ENCODE measurements at regions not wholly inside any gene's neighbourhood (a gene's known extent, or its start where the extent isn't known, plus 50 kb on each side); places are given as distances from the start of the nearest gene placed in this dataset.
"Not testable (repeated sequence)": the region's sequence is repeated elsewhere in the genome, so short reads cannot be mapped to it uniquely, and the experiment has no call there.

- not testable (repeated sequence) for H3K4me2 ChIP-seq (ENCODE audit: low read depth, low read length, poor library complexity, severe bottlenecking); H3K36me3 ChIP-seq (ENCODE audit: insufficient read depth, low read length); H3K27me3 ChIP-seq (ENCODE audit: low read length); H3K4me3 ChIP-seq (ENCODE audit: low read length); H4K20me1 ChIP-seq (ENCODE audit: insufficient read depth, low read depth, low read length); H2AFZ ChIP-seq (ENCODE audit: low read length); H3K4me1 ChIP-seq (ENCODE audit: low read length); H3K27ac ChIP-seq (ENCODE audit: low read length); H3K9me3 ChIP-seq (ENCODE audit: low read length); H3K79me2 ChIP-seq (ENCODE audit: low read length); H3K9ac ChIP-seq (ENCODE audit: low read length); DNase-seq; H3K9me2 ChIP-seq (replicated peaks; ENCODE audit: insufficient read depth, low read length)
Measured at GRCh38 chrX:13155550-13155949, 111.1 kb upstream of the FAM9C start.

GRCh38 chrX:13153796-13154195, 109.4 kb upstream of the FAM9C start:
- H3K27me3 ChIP-seq (ENCODE audit: low read length): no peaks in the 10 kb centered on the region
- H3K4me2 ChIP-seq (ENCODE audit: low read depth, low read length, poor library complexity, severe bottlenecking): no peak overlapping the region
- H3K4me1 ChIP-seq (ENCODE audit: low read length): no peaks in the 10 kb centered on the region
- no peak overlapping the region for H3K9ac ChIP-seq (ENCODE audit: low read length)
- no peak overlapping the region for H3K4me3 ChIP-seq (ENCODE audit: low read length)
- no peaks in the 10 kb centered on the region for H3K79me2 ChIP-seq (ENCODE audit: low read length)
- no peaks in the 10 kb centered on the region for H4K20me1 ChIP-seq (ENCODE audit: insufficient read depth, low read depth, low read length)
- H3K9me2 ChIP-seq (replicated peaks; ENCODE audit: insufficient read depth, low read length): no peaks in the 10 kb centered on the region
- no peak overlapping the region for H3K27ac ChIP-seq (ENCODE audit: low read length)
- no peak for DNase-seq
- H2AFZ ChIP-seq (ENCODE audit: low read length): no peak overlapping the region
- H3K9me3 ChIP-seq (ENCODE audit: low read length): no peaks in the 10 kb centered on the region
- no peaks in the 10 kb centered on the region for H3K36me3 ChIP-seq (ENCODE audit: insufficient read depth, low read length)

GRCh38 chrX:13152518-13153185, 108.2 kb upstream of the FAM9C start:
- no peaks in the 10 kb centered on the region for H4K20me1 ChIP-seq (ENCODE audit: insufficient read depth, low read depth, low read length)
- H3K4me3 ChIP-seq (ENCODE audit: low read length): no peak overlapping the region
- no peak overlapping the region for H3K27ac ChIP-seq (ENCODE audit: low read length)
- H3K36me3 ChIP-seq (ENCODE audit: insufficient read depth, low read length): no peaks in the 10 kb centered on the region
- H3K4me2 ChIP-seq (ENCODE audit: low read depth, low read length, poor library complexity, severe bottlenecking): no peak overlapping the region
- H3K27me3 ChIP-seq (ENCODE audit: low read length): no peaks in the 10 kb centered on the region
- H3K4me1 ChIP-seq (ENCODE audit: low read length): no peaks in the 10 kb centered on the region
- H3K79me2 ChIP-seq (ENCODE audit: low read length): no peaks in the 10 kb centered on the region
- no peak overlapping the region for H3K9ac ChIP-seq (ENCODE audit: low read length)
- H3K9me3 ChIP-seq (ENCODE audit: low read length): no peaks in the 10 kb centered on the region
- H2AFZ ChIP-seq (ENCODE audit: low read length): no peak overlapping the region
- no peak for DNase-seq
- no peaks in the 10 kb centered on the region for H3K9me2 ChIP-seq (replicated peaks; ENCODE audit: insufficient read depth, low read length)

GRCh38 chrX:13151828-13152517, 107.6 kb upstream of the FAM9C start:
- Histone ChIP-seq H3K4me3 (ENCODE audit: low read length) (no peak overlapping the region), H3K4me2 (ENCODE audit: low read depth, low read length, poor library complexity, severe bottlenecking) (no peak overlapping the region), H4K20me1 (ENCODE audit: insufficient read depth, low read depth, low read length) (no peaks in the 10 kb centered on the region), H3K27me3 (ENCODE audit: low read length) (no peaks in the 10 kb centered on the region), H3K4me1 (ENCODE audit: low read length) (no peaks in the 10 kb centered on the region), H3K9ac (ENCODE audit: low read length) (no peak overlapping the region), H2AFZ (ENCODE audit: low read length) (no peak overlapping the region), H3K27ac (ENCODE audit: low read length) (no peak overlapping the region), H3K9me3 (ENCODE audit: low read length) (no peaks in the 10 kb centered on the region), H3K79me2 (ENCODE audit: low read length) (no peaks in the 10 kb centered on the region), H3K9me2 (replicated peaks; ENCODE audit: insufficient read depth, low read length) (no peaks in the 10 kb centered on the region), H3K36me3 (ENCODE audit: insufficient read depth, low read length) (no peaks in the 10 kb centered on the region)
- no peak for DNase-seq

DNA sequence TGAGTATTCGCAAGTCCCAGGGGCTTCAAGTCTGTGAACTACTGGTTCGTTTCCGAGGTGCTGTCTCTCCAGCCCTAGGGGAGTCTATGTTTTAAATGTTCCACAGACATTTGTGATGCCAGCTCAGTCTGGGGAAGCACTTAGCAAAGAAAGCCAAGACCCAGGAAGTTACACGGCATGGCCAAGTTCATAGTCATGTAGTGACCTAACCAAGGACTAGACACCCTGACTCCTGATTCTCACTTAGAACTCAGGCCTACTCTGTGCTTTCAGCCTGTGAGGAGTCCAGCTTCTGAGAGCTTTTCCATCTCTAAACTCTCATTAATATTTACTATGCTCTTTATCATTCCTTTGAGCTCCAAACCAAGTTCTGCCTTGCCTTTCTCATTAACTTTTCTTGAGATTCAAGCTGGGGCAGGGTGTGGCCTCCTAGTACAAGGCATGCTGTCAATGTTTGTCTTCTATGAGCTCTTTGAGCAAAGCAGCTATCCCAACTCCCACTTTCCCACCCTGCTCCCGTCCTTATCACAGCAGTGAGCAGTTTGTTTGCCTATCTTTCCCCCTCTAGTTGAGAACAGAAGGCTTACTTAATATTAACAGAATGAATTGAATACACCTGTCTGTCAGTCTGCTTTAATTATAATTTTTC, 105.4 kb upstream of the FAM9C start:
- no peak for DNase-seq
- H3K9ac ChIP-seq (ENCODE audit: low read length): no peak overlapping the region
- no peaks in the 10 kb centered on the region for H3K9me3 ChIP-seq (ENCODE audit: low read length)
- H2AFZ ChIP-seq (ENCODE audit: low read length): no peak overlapping the region
- no peaks in the 10 kb centered on the region for H3K27me3 ChIP-seq (ENCODE audit: low read length)
- H3K79me2 ChIP-seq (ENCODE audit: low read length): no peaks in the 10 kb centered on the region
- H3K4me2 ChIP-seq (ENCODE audit: low read depth, low read length, poor library complexity, severe bottlenecking): no peak overlapping the region
- H3K27ac ChIP-seq (ENCODE audit: low read length): no peak overlapping the region
- H3K36me3 ChIP-seq (ENCODE audit: insufficient read depth, low read length): no peaks in the 10 kb centered on the region
- no peaks in the 10 kb centered on the region for H3K4me1 ChIP-seq (ENCODE audit: low read length)
- H3K4me3 ChIP-seq (ENCODE audit: low read length): no peak overlapping the region
- no peaks in the 10 kb centered on the region for H3K9me2 ChIP-seq (replicated peaks; ENCODE audit: insufficient read depth, low read length)
- no peaks in the 10 kb centered on the region for H4K20me1 ChIP-seq (ENCODE audit: insufficient read depth, low read depth, low read length)

DNA sequence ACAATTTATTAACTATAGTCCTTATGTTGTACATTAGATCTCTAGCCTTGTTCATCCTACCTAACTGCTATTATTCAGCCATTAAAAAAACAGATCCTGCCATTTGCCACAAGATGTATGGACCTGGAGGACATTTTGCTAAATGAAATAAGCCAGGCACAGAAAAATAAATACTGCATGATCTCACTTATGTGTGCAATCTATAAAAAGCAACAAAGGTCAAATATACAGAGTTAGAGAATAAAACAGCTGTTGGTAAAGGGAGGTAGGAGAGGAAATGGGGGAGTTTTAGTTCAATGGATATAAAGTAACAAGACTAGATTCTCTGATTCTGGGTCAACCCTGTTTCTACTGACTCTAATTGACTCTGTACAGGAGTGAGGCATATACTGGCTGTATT, 103.3 kb upstream of the FAM9C start:
- H3K4me1 ChIP-seq (ENCODE audit: low read length): no peaks in the 10 kb centered on the region
- H3K27me3 ChIP-seq (ENCODE audit: low read length): no peaks in the 10 kb centered on the region
- H3K9me3 ChIP-seq (ENCODE audit: low read length): no peaks in the 10 kb centered on the region
- H3K4me2 ChIP-seq (ENCODE audit: low read depth, low read length, poor library complexity, severe bottlenecking): no peak overlapping the region
- no peak overlapping the region for H3K9ac ChIP-seq (ENCODE audit: low read length)
- H3K9me2 ChIP-seq (replicated peaks; ENCODE audit: insufficient read depth, low read length): no peaks in the 10 kb centered on the region
- no peak overlapping the region for H3K4me3 ChIP-seq (ENCODE audit: low read length)
- no peak overlapping the region for H3K27ac ChIP-seq (ENCODE audit: low read length)
- no peak overlapping the region for H2AFZ ChIP-seq (ENCODE audit: low read length)
- no peak for DNase-seq
- no peaks in the 10 kb centered on the region for H4K20me1 ChIP-seq (ENCODE audit: insufficient read depth, low read depth, low read length)
- H3K36me3 ChIP-seq (ENCODE audit: insufficient read depth, low read length): no peaks in the 10 kb centered on the region
- H3K79me2 ChIP-seq (ENCODE audit: low read length): no peaks in the 10 kb centered on the region

- no peak overlapping the region for H2AFZ ChIP-seq (ENCODE audit: low read length)
- no peak overlapping the region for H3K9ac ChIP-seq (ENCODE audit: low read length)
- no peak overlapping the region for H3K4me3 ChIP-seq (ENCODE audit: low read length)
- H3K9me3 ChIP-seq (ENCODE audit: low read length): no peaks in the 10 kb centered on the region
- no peaks in the 10 kb centered on the region for H3K9me2 ChIP-seq (replicated peaks; ENCODE audit: insufficient read depth, low read length)
- DNase-seq: no peak
- no peaks in the 10 kb centered on the region for H4K20me1 ChIP-seq (ENCODE audit: insufficient read depth, low read depth, low read length)
- no peak overlapping the region for H3K4me2 ChIP-seq (ENCODE audit: low read depth, low read length, poor library complexity, severe bottlenecking)
- no peak overlapping the region for H3K27ac ChIP-seq (ENCODE audit: low read length)
- H3K36me3 ChIP-seq (ENCODE audit: insufficient read depth, low read length): no peaks in the 10 kb centered on the region
- no peaks in the 10 kb centered on the region for H3K79me2 ChIP-seq (ENCODE audit: low read length)
- H3K4me1 ChIP-seq (ENCODE audit: low read length): no peaks in the 10 kb centered on the region
- H3K27me3 ChIP-seq (ENCODE audit: low read length): no peaks in the 10 kb centered on the region
Measured at GRCh38 chrX:13147147-13147546, 102.7 kb upstream of the FAM9C start.

DNA sequence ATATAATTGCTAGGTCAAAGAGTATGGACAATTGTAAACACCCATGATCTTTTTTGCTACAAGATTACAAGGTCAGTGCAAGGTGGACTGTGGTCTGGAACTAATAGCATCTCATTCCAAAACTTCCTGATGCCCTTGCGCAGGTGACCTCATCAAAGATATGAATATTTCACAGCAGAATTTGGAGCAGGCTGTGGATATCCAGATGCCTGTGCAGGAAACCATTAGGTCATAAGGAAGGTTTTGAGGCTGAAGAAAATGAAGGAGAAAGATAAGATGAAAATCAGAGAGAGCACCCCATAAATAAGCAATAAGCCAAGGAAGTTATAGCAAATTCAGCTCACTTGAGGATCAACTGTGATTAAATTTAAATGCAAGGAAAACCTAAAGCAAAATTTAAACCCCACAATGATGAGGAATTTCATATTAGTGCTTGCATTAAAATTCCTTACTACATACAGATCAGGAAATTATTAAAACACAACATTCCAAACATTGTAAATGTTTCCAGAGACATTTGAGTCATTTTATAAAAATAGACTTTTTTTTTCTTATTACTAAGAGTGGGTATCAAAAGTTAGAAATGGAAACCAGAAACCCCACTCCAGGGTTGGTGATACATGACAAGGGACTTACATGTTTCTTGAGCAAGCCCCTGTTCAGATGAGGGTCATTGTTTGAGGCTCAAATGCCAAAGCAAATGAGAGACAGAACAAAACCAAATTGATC, 100.7 kb upstream of the FAM9C start:
- no peak overlapping the region for H3K27ac ChIP-seq (ENCODE audit: low read length)
- H3K9me2 ChIP-seq (replicated peaks; ENCODE audit: insufficient read depth, low read length): no peaks in the 10 kb centered on the region
- no peak overlapping the region for H3K9ac ChIP-seq (ENCODE audit: low read length)
- no peaks in the 10 kb centered on the region for H3K9me3 ChIP-seq (ENCODE audit: low read length)
- no peak for DNase-seq
- H3K4me3 ChIP-seq (ENCODE audit: low read length): no peak overlapping the region
- H3K4me2 ChIP-seq (ENCODE audit: low read depth, low read length, poor library complexity, severe bottlenecking): no peak overlapping the region
- no peaks in the 10 kb centered on the region for H3K79me2 ChIP-seq (ENCODE audit: low read length)
- no peaks in the 10 kb centered on the region for H3K4me1 ChIP-seq (ENCODE audit: low read length)
- H3K27me3 ChIP-seq (ENCODE audit: low read length): no peaks in the 10 kb centered on the region
- no peak overlapping the region for H2AFZ ChIP-seq (ENCODE audit: low read length)
- no peaks in the 10 kb centered on the region for H4K20me1 ChIP-seq (ENCODE audit: insufficient read depth, low read depth, low read length)
- H3K36me3 ChIP-seq (ENCODE audit: insufficient read depth, low read length): no peaks in the 10 kb centered on the region
